ENCODE measurements at regions not wholly inside any gene's neighbourhood (a gene's known extent, or its start where the extent isn't known, plus 50 kb on each side); places are given as distances from the start of the nearest gene placed in this dataset.

GRCh38 chr2:43085505-43085904 is 140.9 kb downstream of the ZFP36L2 start:
- intact Hi-C loops (cut with DNase I, micrococcal nuclease) = no loop called here
- CTCF ChIA-PET = interaction anchor here (0.6 to 0.9 kb wide), 2 partner anchors 97 to 260 kb away, joined by 3 read pairs; no protein-coding TSS in a partner anchor
- no peaks in the 10 kb centered on the region for H3K27me3 Mint-ChIP-seq
- ATAC-seq = no peak
- POLR2A ChIA-PET = no interaction called here
- no peak overlapping the region for H3K4me3 Mint-ChIP-seq
- H3K4me1 Mint-ChIP-seq = no peaks in the 10 kb centered on the region
- H3K27ac Mint-ChIP-seq = no peak overlapping the region
- H3K36me3 Mint-ChIP-seq (ENCODE audit: low read depth) = no peaks in the 10 kb centered on the region
- DNase-seq = no peak
- peaks cover 3% of the 10 kb centered on the region for H3K9me3 Mint-ChIP-seq (ENCODE audit: low read depth)

- no peaks in the 10 kb centered on the region for H3K9me3 Mint-ChIP-seq (ENCODE audit: low read depth)
- intact Hi-C loops (cut with DNase I, micrococcal nuclease) = no loop called here
- no peaks in the 10 kb centered on the region for H3K36me3 Mint-ChIP-seq (ENCODE audit: low read depth)
- no peak for DNase-seq
- ChIA-PET CTCF (interaction anchor here (0.6 to 0.8 kb wide), 2 partner anchors 42 to 43 kb away, joined by 3 read pairs; no protein-coding TSS in a partner anchor), POLR2A (no interaction called here)
- H3K4me3 Mint-ChIP-seq = no peak overlapping the region
- no peak for ATAC-seq
- peaks cover 4% of the 10 kb centered on the region for H3K4me1 Mint-ChIP-seq
- no peak overlapping the region for H3K27ac Mint-ChIP-seq
- no peaks in the 10 kb centered on the region for H3K27me3 Mint-ChIP-seq
Measured at GRCh38 chr2:43084699-43085091, 141.7 kb downstream of the ZFP36L2 start.

- CTCF ChIA-PET = interaction anchor here (0.6 to 0.8 kb wide), 4 partner anchors 43 to 166 kb away, joined by 3 read pairs; no protein-coding TSS in a partner anchor
- POLR2A ChIA-PET = no interaction called here
Measured at GRCh38 chr2:43083710-43084698, 142.4 kb downstream of the ZFP36L2 start.

GRCh38 chr2:43082903-43083677 is 143.3 kb downstream of the ZFP36L2 start:
- no peaks in the 10 kb centered on the region for H3K9me3 Mint-ChIP-seq (ENCODE audit: low read depth)
- no peaks in the 10 kb centered on the region for H3K36me3 Mint-ChIP-seq (ENCODE audit: low read depth)
- no peaks in the 10 kb centered on the region for H3K27me3 Mint-ChIP-seq
- intact Hi-C loops (cut with DNase I, micrococcal nuclease) = no loop called here
- H3K4me1 Mint-ChIP-seq = peaks cover 6% of the 10 kb centered on the region
- ATAC-seq (no peak), DNase-seq (no peak)
- CTCF ChIA-PET = interaction anchor here (0.6 to 0.9 kb wide), 2 partner anchors 146 to 165 kb away, joined by 3 read pairs; no protein-coding TSS in a partner anchor
- POLR2A ChIA-PET = no interaction called here
- no peak overlapping the region for H3K4me3 Mint-ChIP-seq
- no peak overlapping the region for H3K27ac Mint-ChIP-seq

More at GRCh38 chr2:43083710-43084698, 142.4 kb downstream of the ZFP36L2 start:
- Mint-ChIP-seq H3K27ac (no peak overlapping the region), H3K4me3 (no peak overlapping the region), H3K36me3 (ENCODE audit: low read depth) (no peaks in the 10 kb centered on the region), H3K27me3 (no peaks in the 10 kb centered on the region), H3K9me3 (ENCODE audit: low read depth) (no peaks in the 10 kb centered on the region), H3K4me1 (peaks cover 6% of the 10 kb centered on the region)
- ATAC-seq (peak; percentile 16), DNase-seq (no peak)
- intact Hi-C loops (cut with DNase I, micrococcal nuclease) = no loop called here

- Mint-ChIP-seq H3K27me3 (no peaks in the 10 kb centered on the region), H3K9me3 (ENCODE audit: low read depth) (no peaks in the 10 kb centered on the region), H3K4me3 (no peak overlapping the region), H3K4me1 (peaks cover 6% of the 10 kb centered on the region), H3K27ac (no peak overlapping the region), H3K36me3 (ENCODE audit: low read depth) (no peaks in the 10 kb centered on the region)
- ChIA-PET CTCF (interaction anchor here (0.7 to 0.9 kb wide), 2 partner anchors 15 to 147 kb away, joined by 3 read pairs; no protein-coding TSS in a partner anchor), POLR2A (no interaction called here)
- no peak for ATAC-seq
- intact Hi-C loops (cut with DNase I, micrococcal nuclease) = no loop called here
- DNase-seq = no peak
Measured at GRCh38 chr2:43082111-43082894, 144.1 kb downstream of the ZFP36L2 start.

- Mint-ChIP-seq H3K27ac (no peak overlapping the region), H3K4me1 (peaks cover 6% of the 10 kb centered on the region), H3K36me3 (ENCODE audit: low read depth) (no peaks in the 10 kb centered on the region), H3K9me3 (ENCODE audit: low read depth) (no peaks in the 10 kb centered on the region), H3K4me3 (no peak overlapping the region), H3K27me3 (no peaks in the 10 kb centered on the region)
- DNase-seq (no peak), ATAC-seq (no peak)
- POLR2A ChIA-PET = interaction anchor here (0.6 kb wide), 1 partner anchor 91 kb away, joined by 3 read pairs; no protein-coding TSS in a partner anchor
- CTCF ChIA-PET = interaction anchor here (0.8 kb wide), 1 partner anchor 35 kb away, joined by 3 read pairs; no protein-coding TSS in a partner anchor
- intact Hi-C loops (cut with DNase I, micrococcal nuclease) = no loop called here
Measured at GRCh38 chr2:43081131-43081765, 145.2 kb downstream of the ZFP36L2 start.

GRCh38 chr2:43080571-43081021 is 145.8 kb downstream of the ZFP36L2 start:
- no peak overlapping the region for H3K4me3 Mint-ChIP-seq
- H3K9me3 Mint-ChIP-seq (ENCODE audit: low read depth) = no peaks in the 10 kb centered on the region
- intact Hi-C loops (cut with DNase I, micrococcal nuclease) = no loop called here
- DNase-seq (no peak), ATAC-seq (no peak)
- CTCF ChIA-PET = interaction anchor here (1.2 kb wide), 1 partner anchor 13 kb away, joined by 3 read pairs; no protein-coding TSS in a partner anchor
- H3K36me3 Mint-ChIP-seq (ENCODE audit: low read depth) = no peaks in the 10 kb centered on the region
- H3K27ac Mint-ChIP-seq = no peak overlapping the region
- H3K27me3 Mint-ChIP-seq = no peaks in the 10 kb centered on the region
- POLR2A ChIA-PET = interaction anchor here (0.6 kb wide), 1 partner anchor 90 kb away, joined by 3 read pairs; no protein-coding TSS in a partner anchor
- peaks cover 6% of the 10 kb centered on the region for H3K4me1 Mint-ChIP-seq

GRCh38 chr2:43078781-43079755 is 147.3 kb downstream of the ZFP36L2 start:
- ChIA-PET CTCF (no interaction called here), POLR2A (no interaction called here)
- intact Hi-C loops (cut with DNase I, micrococcal nuclease) = no loop called here

GRCh38 chr2:43078301-43078700 is 148.1 kb downstream of the ZFP36L2 start:
- no peak overlapping the region for H3K27ac Mint-ChIP-seq
- intact Hi-C loops (cut with DNase I, micrococcal nuclease) = no loop called here
- DNase-seq (no peak), ATAC-seq (no peak)
- H3K27me3 Mint-ChIP-seq = no peaks in the 10 kb centered on the region
- peaks cover 6% of the 10 kb centered on the region for H3K4me1 Mint-ChIP-seq
- H3K36me3 Mint-ChIP-seq (ENCODE audit: low read depth) = no peaks in the 10 kb centered on the region
- no peak overlapping the region for H3K4me3 Mint-ChIP-seq
- ChIA-PET POLR2A (no interaction called here), CTCF (no interaction called here)
- H3K9me3 Mint-ChIP-seq (ENCODE audit: low read depth) = no peaks in the 10 kb centered on the region

More at GRCh38 chr2:43078781-43079755, 147.3 kb downstream of the ZFP36L2 start:
- Mint-ChIP-seq H3K27me3 (no peaks in the 10 kb centered on the region), H3K4me3 (no peak overlapping the region), H3K27ac (no peak overlapping the region), H3K36me3 (ENCODE audit: low read depth) (no peaks in the 10 kb centered on the region), H3K9me3 (ENCODE audit: low read depth) (no peaks in the 10 kb centered on the region), H3K4me1 (peaks cover 6% of the 10 kb centered on the region)
- DNase-seq (no peak), ATAC-seq (no peak)

- H3K9me3 Mint-ChIP-seq (ENCODE audit: low read depth) = no peaks in the 10 kb centered on the region
- ChIA-PET POLR2A (no interaction called here), CTCF (interaction anchor here (0.9 kb wide), 1 partner anchor 49 kb away, joined by 3 read pairs; no protein-coding TSS in a partner anchor)
- no peak overlapping the region for H3K4me3 Mint-ChIP-seq
- H3K4me1 Mint-ChIP-seq = peaks cover 6% of the 10 kb centered on the region
- no peak for ATAC-seq
- no peak for DNase-seq
- no peak overlapping the region for H3K27ac Mint-ChIP-seq
- no peaks in the 10 kb centered on the region for H3K36me3 Mint-ChIP-seq (ENCODE audit: low read depth)
- H3K27me3 Mint-ChIP-seq = no peaks in the 10 kb centered on the region
- intact Hi-C loops (cut with DNase I, micrococcal nuclease) = no loop called here
Measured at GRCh38 chr2:43077876-43078275, 148.5 kb downstream of the ZFP36L2 start.

All from activated CD4-positive, alpha-beta T cell treated with anti-CD3 and anti-CD28 coated beads for 36 hours (primary cell).